ENCODE measurements at regions not wholly inside any gene's neighbourhood (a gene's known extent, or its start where the extent isn't known, plus 50 kb on each side); places are given as distances from the start of the nearest gene placed in this dataset.

GRCh38 chr6:159099961-159100360, 55.2 kb upstream of the TAGAP start:
- DNase-seq (ENCODE audit: low read depth in 2 of 2): no peak

- DNase-seq (ENCODE audit: low read depth in 2 of 2): no peak
Observed at GRCh38 chr6:159099276-159099675, 54.5 kb upstream of the TAGAP start.

DNA sequence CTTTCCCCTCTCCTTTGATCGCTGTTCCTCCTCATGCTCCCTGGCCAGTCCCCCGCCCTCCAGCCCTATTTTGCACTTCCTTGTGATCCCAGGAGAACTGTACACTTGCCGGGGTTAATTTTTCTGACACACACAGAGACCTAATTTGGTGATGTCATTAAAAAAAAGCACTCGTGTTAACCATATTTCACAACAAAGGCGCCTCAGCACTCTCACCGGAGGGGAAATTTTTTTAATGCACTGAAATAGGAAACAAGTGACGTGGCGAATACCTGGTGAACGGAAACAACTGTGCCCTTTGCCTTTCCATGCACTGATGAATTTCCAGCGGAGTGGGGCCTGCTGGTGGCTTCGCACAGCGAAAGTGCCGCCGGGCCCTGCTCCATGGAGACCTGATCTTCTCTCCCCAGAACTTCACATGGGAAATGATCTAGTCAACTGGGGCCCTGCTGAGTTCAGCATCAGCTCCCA, 53.9 kb upstream of the TAGAP start:
- DNase-seq (ENCODE audit: low read depth in 2 of 2): peak; percentile 43 to 47

GRCh38 chr6:159097256-159097655, 52.5 kb upstream of the TAGAP start:
- DNase-seq (ENCODE audit: low read depth in 2 of 2): no peak

DNA sequence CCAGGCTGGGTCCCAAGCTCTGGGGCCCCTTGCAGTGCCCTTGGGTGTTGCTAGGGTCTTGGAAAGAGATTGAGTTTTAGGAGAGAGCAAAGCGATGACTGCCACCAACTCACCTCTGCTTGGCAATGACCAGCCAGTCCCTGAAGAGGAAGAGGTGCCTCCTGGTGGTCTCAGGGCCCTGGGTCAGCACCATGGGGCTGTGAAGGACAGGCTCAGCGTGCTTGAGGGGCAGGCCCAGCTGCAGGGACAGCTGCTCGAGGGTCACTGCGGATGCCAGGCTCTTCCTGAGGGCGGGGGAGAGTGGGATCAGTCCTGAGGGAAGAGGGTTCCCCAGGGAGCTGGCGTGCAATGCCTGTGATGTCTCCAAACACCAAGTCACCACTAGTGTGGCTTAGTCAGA, 50.8 kb upstream of the TAGAP start:
- DNase-seq (ENCODE audit: low read depth in 2 of 2): no peak

GRCh38 chr6:159094444-159095252, 49.9 kb upstream of the TAGAP start:
- no peak for DNase-seq (ENCODE audit: low read depth in 2 of 2)
